ENCODE measurements at regions not wholly inside any gene's neighbourhood (a gene's known extent, or its start where the extent isn't known, plus 50 kb on each side); places are given as distances from the start of the nearest gene placed in this dataset.

DNA sequence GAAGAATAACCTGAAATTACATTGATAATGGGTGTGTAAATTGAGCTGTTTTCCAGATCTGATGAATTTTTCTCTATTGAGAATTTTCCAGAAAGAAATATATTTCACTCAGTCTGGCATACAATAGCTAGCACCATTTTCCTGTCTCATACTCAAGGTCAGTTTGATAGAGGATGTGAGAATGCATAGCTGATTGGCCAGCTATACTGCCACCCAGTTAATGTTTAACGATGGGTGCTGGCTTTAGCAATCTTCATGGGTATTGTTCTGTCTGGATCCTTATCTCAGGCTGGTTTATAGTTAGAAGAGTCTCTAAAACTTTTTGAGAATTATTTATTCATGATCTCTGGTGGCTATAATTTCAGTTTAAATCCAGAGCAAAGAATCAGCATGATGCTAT, 147.4 kb downstream of the HDGFL1 start:
- TF ChIP-seq SMC3 (IDR thresholded peaks at IDR 0.05; ENCODE audit: low read depth, low read length) (no peak), RAD21 (IDR thresholded peaks at IDR 0.05; ENCODE audit: low read length) (no peak), NFE2L2 (IDR thresholded peaks at IDR 0.05; ENCODE audit: low read depth, low read length) (no peak), FOS (IDR thresholded peaks at IDR 0.05; ENCODE audit: low read depth, low read length) (no peak), MAZ (IDR thresholded peaks at IDR 0.05; ENCODE audit: borderline replicate concordance, low read depth, low read length) (no peak), BHLHE40 (IDR thresholded peaks at IDR 0.05; ENCODE audit: low read depth, low read length) (no peak), RCOR1 (IDR thresholded peaks at IDR 0.05; ENCODE audit: insufficient replicate concordance, low read length) (no peak), RFX5 (IDR thresholded peaks at IDR 0.05; ENCODE audit: low read depth, low read length) (no peak), CHD1 (IDR thresholded peaks at IDR 0.05; ENCODE audit: low read depth, low read length) (no peak), MAFK (IDR thresholded peaks at IDR 0.05; ENCODE audit: low read depth, low read length) (no peak), CEBPB (IDR thresholded peaks at IDR 0.05; ENCODE audit: low read depth, low read length) (no peak), MXI1 (IDR thresholded peaks at IDR 0.05; ENCODE audit: borderline replicate concordance, low read depth, low read length) (no peak), POLR2A (IDR thresholded peaks at IDR 0.05; ENCODE audit: low read depth, low read length) (no peak)
- TF ChIP-seq, protein P1, sequence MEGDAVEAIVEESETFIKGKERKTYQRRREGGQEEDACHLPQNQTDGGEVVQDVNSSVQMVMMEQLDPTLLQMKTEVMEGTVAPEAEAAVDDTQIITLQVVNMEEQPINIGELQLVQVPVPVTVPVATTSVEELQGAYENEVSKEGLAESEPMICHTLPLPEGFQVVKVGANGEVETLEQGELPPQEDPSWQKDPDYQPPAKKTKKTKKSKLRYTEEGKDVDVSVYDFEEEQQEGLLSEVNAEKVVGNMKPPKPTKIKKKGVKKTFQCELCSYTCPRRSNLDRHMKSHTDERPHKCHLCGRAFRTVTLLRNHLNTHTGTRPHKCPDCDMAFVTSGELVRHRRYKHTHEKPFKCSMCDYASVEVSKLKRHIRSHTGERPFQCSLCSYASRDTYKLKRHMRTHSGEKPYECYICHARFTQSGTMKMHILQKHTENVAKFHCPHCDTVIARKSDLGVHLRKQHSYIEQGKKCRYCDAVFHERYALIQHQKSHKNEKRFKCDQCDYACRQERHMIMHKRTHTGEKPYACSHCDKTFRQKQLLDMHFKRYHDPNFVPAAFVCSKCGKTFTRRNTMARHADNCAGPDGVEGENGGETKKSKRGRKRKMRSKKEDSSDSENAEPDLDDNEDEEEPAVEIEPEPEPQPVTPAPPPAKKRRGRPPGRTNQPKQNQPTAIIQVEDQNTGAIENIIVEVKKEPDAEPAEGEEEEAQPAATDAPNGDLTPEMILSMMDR (conservative IDR thresholded peaks at IDR 0.05; ENCODE audit: low read depth, low read length): no peak
- TF ChIP-seq, protein P2, sequence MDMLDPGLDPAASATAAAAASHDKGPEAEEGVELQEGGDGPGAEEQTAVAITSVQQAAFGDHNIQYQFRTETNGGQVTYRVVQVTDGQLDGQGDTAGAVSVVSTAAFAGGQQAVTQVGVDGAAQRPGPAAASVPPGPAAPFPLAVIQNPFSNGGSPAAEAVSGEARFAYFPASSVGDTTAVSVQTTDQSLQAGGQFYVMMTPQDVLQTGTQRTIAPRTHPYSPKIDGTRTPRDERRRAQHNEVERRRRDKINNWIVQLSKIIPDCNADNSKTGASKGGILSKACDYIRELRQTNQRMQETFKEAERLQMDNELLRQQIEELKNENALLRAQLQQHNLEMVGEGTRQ (IDR thresholded peaks at IDR 0.05; ENCODE audit: low read depth, low read length): no peak
- TF ChIP-seq, protein P3, sequence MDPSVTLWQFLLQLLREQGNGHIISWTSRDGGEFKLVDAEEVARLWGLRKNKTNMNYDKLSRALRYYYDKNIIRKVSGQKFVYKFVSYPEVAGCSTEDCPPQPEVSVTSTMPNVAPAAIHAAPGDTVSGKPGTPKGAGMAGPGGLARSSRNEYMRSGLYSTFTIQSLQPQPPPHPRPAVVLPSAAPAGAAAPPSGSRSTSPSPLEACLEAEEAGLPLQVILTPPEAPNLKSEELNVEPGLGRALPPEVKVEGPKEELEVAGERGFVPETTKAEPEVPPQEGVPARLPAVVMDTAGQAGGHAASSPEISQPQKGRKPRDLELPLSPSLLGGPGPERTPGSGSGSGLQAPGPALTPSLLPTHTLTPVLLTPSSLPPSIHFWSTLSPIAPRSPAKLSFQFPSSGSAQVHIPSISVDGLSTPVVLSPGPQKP (IDR thresholded peaks at IDR 0.05; ENCODE audit: borderline replicate concordance, low read depth, low read length): no peak
- Histone ChIP-seq H2AK9ac (replicated peaks; ENCODE audit: low read depth, low read length, poor library complexity) (no peak overlapping the region), H4K91ac (ENCODE audit: insufficient read depth, low read depth, low read length) (no peak overlapping the region), H4K20me1 (ENCODE audit: insufficient read depth, low read length) (no peaks in the 10 kb centered on the region), H3K4me1 (ENCODE audit: control insufficient read depth, insufficient read depth, low read length) (no peaks in the 10 kb centered on the region), H2AFZ (replicated peaks; ENCODE audit: low read length, poor library complexity) (no peak overlapping the region), H3K79me1 (ENCODE audit: low read depth in 1 of 2, low read length in 2 of 2) (no peaks in the 10 kb centered on the region), H3K27ac (ENCODE audit: insufficient read depth, low read length) (no peak overlapping the region), H3K4me3 (ENCODE audit: insufficient read depth, low read depth, low read length) (no peak overlapping the region), H4K8ac (ENCODE audit: low read depth in 2 of 2, low read length in 2 of 2) (no peak overlapping the region), H2BK15ac (ENCODE audit: low read depth, low read length) (no peak overlapping the region), H3K14ac (replicated peaks; ENCODE audit: low read depth, low read length) (no peak overlapping the region), H3K36me3 (ENCODE audit: control insufficient read depth, insufficient read depth, low read length) (no peaks in the 10 kb centered on the region), H3K9me1 (ENCODE audit: insufficient read depth, low read length) (no peaks in the 10 kb centered on the region), H3K9ac (ENCODE audit: low read depth, low read length) (no peak overlapping the region), H4K5ac (ENCODE audit: low read depth, low read length) (no peak overlapping the region), H3K56ac (ENCODE audit: extremely low read depth, insufficient read depth, low read length) (no peak overlapping the region), H2BK5ac (ENCODE audit: low read depth, low read length, poor library complexity, severe bottlenecking) (no peak overlapping the region), H2BK20ac (ENCODE audit: low read depth, low read length) (no peak overlapping the region), H3K23ac (ENCODE audit: low read depth, low read length) (no peak overlapping the region), H3K18ac (ENCODE audit: low read depth, low read length) (no peak overlapping the region), H3K9me3 (ENCODE audit: control insufficient read depth, insufficient read depth, low read length) (no peaks in the 10 kb centered on the region), H2BK120ac (ENCODE audit: low read depth, low read length) (no peak overlapping the region), H3K4me2 (ENCODE audit: low read depth, low read length) (no peak overlapping the region), H3K4ac (ENCODE audit: low read depth, low read length) (no peak overlapping the region), H2AK5ac (ENCODE audit: low read depth, low read length) (no peak overlapping the region), H3K27me3 (ENCODE audit: control insufficient read depth, insufficient read depth, low read length) (no peaks in the 10 kb centered on the region)
- DNase-seq (no peak), ATAC-seq (ENCODE audit: low read depth) (no peak)
- WGBS, 2 experiments (ENCODE audit: extremely low coverage in 2 of 2, insufficient read length in 1 of 2): no CpG with 5 or more reads among the region's 1 CpG
- BruUV-seq (replicated peaks): no TSS peak
- CTCF ChIA-PET: interaction anchor here (0.6 kb wide), 1 partner anchor 786 kb away, joined by 3 read pairs; no protein-coding TSS in a partner anchor
- dilution Hi-C loops (cut with HindIII; ENCODE audit: low sequenced_read_pairs, unreplicated experiment): no loop called here
- POLR2A ChIA-PET (ENCODE audit: unreplicated experiment): interaction anchor here (0.6 kb wide), 2 partner anchors 86 to 1116 kb away, joined by 5 to 12 read pairs; no protein-coding TSS in a partner anchor
- in situ Hi-C loops (cut with MboI; ENCODE audit: low sequenced_read_pairs): no loop called here
- intact Hi-C loops (cut with micrococcal nuclease): no loop called here
